H9 (cell line): ENCODE measurements at regions not wholly inside any gene's neighbourhood (a gene's known extent, or its start where the extent isn't known, plus 50 kb on each side); places are given as distances from the start of the nearest gene placed in this dataset.

ENCODE experiments used
- DNase-seq: peaks from one replicate; pipeline ENCODE4 v3.0.0-alpha.2; 2017
- H2AFZ ChIP-seq: one replicate; pipeline ENCODE4 v1.6.1; 2013; ENCODE audit warnings: mild to moderate bottlenecking, low read length, control low read depth, moderate library complexity
- H2AK5ac ChIP-seq: 2 replicates; pipeline ENCODE4 v1.6.1; 2013; ENCODE audit warnings: low read length, control low read depth, mixed read lengths; ENCODE audit not compliant: insufficient read length
- H2BK120ac ChIP-seq: one replicate; pipeline ENCODE4 v1.6.1; 2013; ENCODE audit warnings: low read depth, mild to moderate bottlenecking, low read length, control low read depth, inconsistent platforms; ENCODE audit not compliant: poor library complexity, severe bottlenecking
- H2BK12ac ChIP-seq: 2 replicates; pipeline ENCODE4 v1.6.1; 2013; ENCODE audit warnings: low read length, control low read depth, mixed read lengths, low read depth; ENCODE audit not compliant: insufficient read length
- H2BK15ac ChIP-seq: 2 replicates; pipeline ENCODE4 v1.6.1; 2013; ENCODE audit warnings: low read depth, low read length, control low read depth
- H2BK20ac ChIP-seq: one replicate; pipeline ENCODE4 v1.6.1; 2013; ENCODE audit warnings: low read depth, mild to moderate bottlenecking, low read length, control low read depth, inconsistent platforms; ENCODE audit not compliant: poor library complexity, severe bottlenecking
- H2BK5ac ChIP-seq: 2 replicates; pipeline ENCODE4 v1.6.1; 2013; ENCODE audit warnings: low read length, control low read depth, mixed read lengths; ENCODE audit not compliant: insufficient read length
- H3K14ac ChIP-seq: 2 replicates; pipeline ENCODE4 v1.6.1; 2013; ENCODE audit warnings: low read length, control low read depth; ENCODE audit not compliant: insufficient read depth
- H3K18ac ChIP-seq: 2 replicates; pipeline ENCODE4 v1.6.1; 2013; ENCODE audit warnings: low read depth, mild to moderate bottlenecking, mixed read lengths, low read length, control low read depth; ENCODE audit not compliant: insufficient read length
- H3K23ac ChIP-seq: 2 replicates; pipeline ENCODE4 v1.6.1; 2013; ENCODE audit warnings: low read length, control low read depth, mixed read lengths, low read depth; ENCODE audit not compliant: insufficient read length
- H3K23me2 ChIP-seq: 2 replicates; pipeline ENCODE4 v1.6.1; 2013; ENCODE audit warnings: low read depth, mild to moderate bottlenecking, mixed read lengths, low read length, control low read depth; ENCODE audit not compliant: insufficient read length, poor library complexity, severe bottlenecking
- H3K27ac ChIP-seq: 2 replicates; pipeline ENCODE4 v1.5.1; 2013; ENCODE audit warnings: low read length, control low read depth, mixed read lengths, low read depth; ENCODE audit not compliant: insufficient read length
- H3K27me3 ChIP-seq: 2 replicates; pipeline ENCODE4 v1.6.1; 2013; ENCODE audit warnings: low read length, control low read depth, inconsistent platforms; ENCODE audit not compliant: insufficient read depth
- H3K4ac ChIP-seq: 2 replicates; pipeline ENCODE4 v1.6.1; 2013; ENCODE audit warnings: low read depth, mild to moderate bottlenecking, control low read depth, inconsistent platforms, low read length, moderate library complexity
- H3K4me1 ChIP-seq: 2 replicates; pipeline ENCODE4 v1.6.1; 2013; ENCODE audit warnings: low read length, control low read depth, inconsistent platforms; ENCODE audit not compliant: insufficient read depth
- H3K4me2 ChIP-seq: 2 replicates; pipeline ENCODE4 v1.6.1; 2013; ENCODE audit warnings: low read length, control low read depth, mixed read lengths; ENCODE audit not compliant: insufficient read length, insufficient read depth
- H3K56ac ChIP-seq: 2 replicates; pipeline ENCODE4 v1.6.1; 2013; ENCODE audit warnings: low read depth, mild to moderate bottlenecking, mixed read lengths, low read length, control low read depth; ENCODE audit not compliant: insufficient read length
- H3K79me1 ChIP-seq: 2 replicates; pipeline ENCODE4 v1.6.1; 2013; ENCODE audit warnings: low read depth, mild to moderate bottlenecking, moderate library complexity, low read length, control low read depth, inconsistent platforms; ENCODE audit not compliant: insufficient read depth, poor library complexity, severe bottlenecking
- H3K79me2 ChIP-seq: 2 replicates; pipeline ENCODE4 v1.6.1; 2013; ENCODE audit warnings: low read length, control low read depth, inconsistent platforms; ENCODE audit not compliant: insufficient read depth
- H3K9ac ChIP-seq: 2 replicates; pipeline ENCODE4 v1.6.1; 2013; ENCODE audit warnings: low read length, control low read depth, mixed read lengths; ENCODE audit not compliant: insufficient read length; ENCODE audit errors: extremely low read depth
- H3K9me3 ChIP-seq: one replicate; pipeline ENCODE4 v1.6.1; 2013; ENCODE audit warnings: low read depth, low read length, inconsistent platforms; ENCODE audit not compliant: control insufficient read depth
- H3T11ph ChIP-seq: one replicate; pipeline ENCODE4 v1.6.1; 2013; ENCODE audit warnings: mild to moderate bottlenecking, low read length, control low read depth, inconsistent platforms
- H4K20me1 ChIP-seq: one replicate; pipeline ENCODE4 v1.6.1; 2013; ENCODE audit not compliant: control insufficient read depth, insufficient read length, insufficient read depth
- H4K5ac ChIP-seq: 2 replicates; pipeline ENCODE4 v1.6.1; 2013; ENCODE audit warnings: low read depth, mild to moderate bottlenecking, mixed read lengths, low read length, control low read depth; ENCODE audit not compliant: insufficient read length
- H4K8ac ChIP-seq: replicated peaks from 2 replicates; pipeline ENCODE4 v1.6.1; 2013; ENCODE audit warnings: low read length, control low read depth, mixed read lengths, low read depth; ENCODE audit not compliant: insufficient read length
- H4K91ac ChIP-seq: 2 replicates; pipeline ENCODE4 v1.6.1; 2013; ENCODE audit warnings: low read depth, mild to moderate bottlenecking, moderate library complexity, mixed read lengths, low read length, control low read depth; ENCODE audit not compliant: insufficient read length
- H3K27ac Mint-ChIP-seq, 3 experiments: 2 replicates in 2 of 3; 3 replicates in 1 of 3; pipeline ENCODE4 v1.8.0; 2020 to 2021; ENCODE audit warnings: mixed read lengths in 3 of 3, mild to moderate bottlenecking in 1 of 3, moderate library complexity in 1 of 3
- H3K27me3 Mint-ChIP-seq: 2 replicates; pipeline ENCODE4 v1.8.0; 2021; ENCODE audit warnings: low read depth, mild to moderate bottlenecking, moderate library complexity, mixed read lengths
- H3K36me3 Mint-ChIP-seq, 3 experiments: 2 replicates in 2 of 3; 3 replicates in 1 of 3; pipeline ENCODE4 v1.8.0; 2020 to 2021; ENCODE audit warnings: low read depth in 3 of 3, mixed read lengths in 3 of 3; ENCODE audit not compliant: insufficient read depth in 1 of 3
- H3K4me1 Mint-ChIP-seq, 2 experiments: 2 replicates each; pipeline ENCODE4 v1.8.0; 2020; ENCODE audit warnings: mixed read lengths in 2 of 2
- H3K4me3 Mint-ChIP-seq, 2 experiments: 2 replicates in 1 of 2; 3 replicates in 1 of 2; pipeline ENCODE4 v1.8.0; 2020 to 2021; ENCODE audit warnings: mild to moderate bottlenecking in 2 of 2, mixed read lengths in 2 of 2, moderate library complexity in 1 of 2
- H3K9me3 Mint-ChIP-seq, 2 experiments: 2 replicates in 1 of 2; 3 replicates in 1 of 2; pipeline ENCODE4 v1.8.0; 2020; ENCODE audit warnings: mild to moderate bottlenecking in 2 of 2, mixed read lengths in 2 of 2, moderate library complexity in 1 of 2
- CTCF ChIP-seq: fragments of 200-600 bp; sonication (generic); conservative IDR thresholded peaks from 3 replicates; pipeline ENCODE4 v1.8.0; 2021; ENCODE audit warnings: antibody characterized with exemption, mild to moderate bottlenecking

GRCh38 chr16:73864868-73865267 is 431.7 kb upstream of the PSMD7 start:
- DNase-seq, result no peak
- H2AFZ ChIP-seq, result no peak overlapping the region
- no peaks in the 10 kb centered on the region for H3K9me3 Mint-ChIP-seq

More at GRCh38 chr16:73864868-73865267, 431.7 kb upstream of the PSMD7 start:
- Histone ChIP-seq H3K9ac (no peak overlapping the region), H2BK120ac (no peak overlapping the region), H3K4me1 (no peaks in the 10 kb centered on the region; the same call in 1 of the 2 replicates), H2BK5ac (no peak overlapping the region), H3K14ac (no peak overlapping the region), H4K20me1 (no peaks in the 10 kb centered on the region), H3K23ac (no peak overlapping the region), H3K79me1 (no peaks in the 10 kb centered on the region), H3K9me3 (no peaks in the 10 kb centered on the region), H4K5ac (no peak overlapping the region), H3K27ac (no peak overlapping the region), H2BK12ac (no peak overlapping the region), H3K27me3 (no peaks in the 10 kb centered on the region), H3K4ac (no peak overlapping the region), H4K8ac (no peak overlapping the region), H3T11ph (no peak overlapping the region), H4K91ac (no peak overlapping the region), H3K23me2 (no peaks in the 10 kb centered on the region), H3K4me2 (no peak overlapping the region), H3K18ac (no peak overlapping the region), H2BK20ac (no peak overlapping the region), H2BK15ac (no peak overlapping the region), H3K79me2 (no peaks in the 10 kb centered on the region), H3K56ac (no peak overlapping the region), H2AK5ac (no peak overlapping the region)
- no peaks in the 10 kb centered on the region for H3K36me3 Mint-ChIP-seq
- no peaks in the 10 kb centered on the region for H3K27me3 Mint-ChIP-seq
- no peak overlapping the region for H3K27ac Mint-ChIP-seq
- no peak for TF ChIP-seq CTCF
- no peak overlapping the region for H3K4me3 Mint-ChIP-seq
- peaks cover 5 to 9% of the 10 kb centered on the region in 2 experiments for H3K4me1 Mint-ChIP-seq
